ENCODE measurements at regions not wholly inside any gene's neighbourhood (a gene's known extent, or its start where the extent isn't known, plus 50 kb on each side); places are given as distances from the start of the nearest gene placed in this dataset.

GRCh38 chr21:27722095-27722494 is 755.2 kb upstream of the ADAMTS5 start:
- no peak overlapping the region for H3K4me2 ChIP-seq (replicated peaks; ENCODE audit: low read depth, low read length, poor library complexity, severe bottlenecking)
- Mint-ChIP-seq H3K9me3 (ENCODE audit: insufficient read depth) (peaks cover 3% of the 10 kb centered on the region), H3K27me3 (no peaks in the 10 kb centered on the region), H3K4me3 (no peak overlapping the region), H3K27ac (no peak overlapping the region), H3K4me1 (no peaks in the 10 kb centered on the region)
- H3K79me2 ChIP-seq (ENCODE audit: control insufficient read depth, insufficient read depth, low read length) = no peaks in the 10 kb centered on the region
- no peak overlapping the region for H3K27ac ChIP-seq (ENCODE audit: low read length in 2 of 2)
- TF ChIP-seq EZH2 (IDR thresholded peaks at IDR 0.05; ENCODE audit: borderline replicate concordance, insufficient read depth, low read depth, low read length, poor library complexity, severe bottlenecking) (no peak), CTCF (IDR thresholded peaks at IDR 0.05) (no peak)
- H3K9ac ChIP-seq (ENCODE audit: low read length) = no peak overlapping the region
- H3K4me3 ChIP-seq (ENCODE audit: control extremely low read depth in 1 of 5, extremely low read depth in 1 of 5, insufficient read depth in 1 of 5, low read depth in 2 of 5, low read length in 4 of 5) = no peak overlapping the region
- DNase-seq (no peak), ATAC-seq (ENCODE audit: low read depth) (no peak)
- POLR2A ChIA-PET = no interaction called here
- no peaks in the 10 kb centered on the region for H3K27me3 ChIP-seq (replicated peaks in 1 of 4; ENCODE audit: control extremely low read depth in 1 of 4, control insufficient read depth in 3 of 4, insufficient read depth in 4 of 4, low read length in 3 of 4)
- H3K9me3 ChIP-seq (ENCODE audit: control extremely low read depth in 1 of 3, control insufficient read depth in 2 of 3, insufficient read depth in 1 of 3, low read length in 2 of 3) = no peaks in the 10 kb centered on the region
- H2AFZ ChIP-seq (ENCODE audit: insufficient read depth, low read depth, low read length, poor library complexity, severe bottlenecking) = no peak overlapping the region
- no peaks in the 10 kb centered on the region for H4K20me1 ChIP-seq (ENCODE audit: control insufficient read depth, insufficient read depth, low read length, poor library complexity, severe bottlenecking)
- CTCF ChIA-PET = no interaction called here
- H3K4me1 ChIP-seq (ENCODE audit: control insufficient read depth in 2 of 2, insufficient read depth in 2 of 2, low read length in 2 of 2) = no peaks in the 10 kb centered on the region
- no peaks in the 10 kb centered on the region for H3K36me3 ChIP-seq (replicated peaks in 1 of 2; ENCODE audit: control extremely low read depth in 1 of 2, control insufficient read depth in 1 of 2, extremely low read depth in 1 of 2, insufficient read depth in 2 of 2, low read length in 1 of 2)
- intact Hi-C loops (cut with micrococcal nuclease) = no loop called here

- Histone ChIP-seq H3K9ac (ENCODE audit: low read length) (no peak overlapping the region), H3K4me2 (replicated peaks; ENCODE audit: low read depth, low read length, poor library complexity, severe bottlenecking) (no peak overlapping the region), H3K4me3 (ENCODE audit: control extremely low read depth in 1 of 5, extremely low read depth in 1 of 5, insufficient read depth in 1 of 5, low read depth in 2 of 5, low read length in 4 of 5) (no peak overlapping the region), H3K27me3 (replicated peaks in 1 of 4; ENCODE audit: control extremely low read depth in 1 of 4, control insufficient read depth in 3 of 4, insufficient read depth in 4 of 4, low read length in 3 of 4) (no peaks in the 10 kb centered on the region), H3K36me3 (replicated peaks in 1 of 2; ENCODE audit: control extremely low read depth in 1 of 2, control insufficient read depth in 1 of 2, extremely low read depth in 1 of 2, insufficient read depth in 2 of 2, low read length in 1 of 2) (no peaks in the 10 kb centered on the region), H4K20me1 (ENCODE audit: control insufficient read depth, insufficient read depth, low read length, poor library complexity, severe bottlenecking) (no peaks in the 10 kb centered on the region), H3K4me1 (ENCODE audit: control insufficient read depth in 2 of 2, insufficient read depth in 2 of 2, low read length in 2 of 2) (no peaks in the 10 kb centered on the region), H2AFZ (ENCODE audit: insufficient read depth, low read depth, low read length, poor library complexity, severe bottlenecking) (no peak overlapping the region), H3K9me3 (ENCODE audit: control extremely low read depth in 1 of 3, control insufficient read depth in 2 of 3, insufficient read depth in 1 of 3, low read length in 2 of 3) (no peaks in the 10 kb centered on the region), H3K79me2 (ENCODE audit: control insufficient read depth, insufficient read depth, low read length) (no peaks in the 10 kb centered on the region), H3K27ac (ENCODE audit: low read length in 2 of 2) (no peak overlapping the region)
- ATAC-seq (ENCODE audit: low read depth) = no peak
- Mint-ChIP-seq H3K27me3 (no peaks in the 10 kb centered on the region), H3K4me3 (no peak overlapping the region), H3K27ac (no peak overlapping the region), H3K4me1 (no peaks in the 10 kb centered on the region), H3K9me3 (ENCODE audit: insufficient read depth) (no peaks in the 10 kb centered on the region)
- ChIA-PET CTCF (no interaction called here), POLR2A (no interaction called here)
- no peak for DNase-seq
- no CpG with 5 or more reads among the region's 2 CpGs for WGBS (ENCODE audit: insufficient coverage)
- no peak for TF ChIP-seq EZH2 (IDR thresholded peaks at IDR 0.05; ENCODE audit: borderline replicate concordance, insufficient read depth, low read depth, low read length, poor library complexity, severe bottlenecking)
- no peak for TF ChIP-seq CTCF (IDR thresholded peaks at IDR 0.05)
- intact Hi-C loops (cut with micrococcal nuclease) = no loop called here
Observed at GRCh38 chr21:27721675-27722074, 754.8 kb upstream of the ADAMTS5 start.
